ENCODE measurements at regions not wholly inside any gene's neighbourhood (a gene's known extent, or its start where the extent isn't known, plus 50 kb on each side); places are given as distances from the start of the nearest gene placed in this dataset.

- dilution Hi-C loops (cut with HindIII; ENCODE audit: low sequenced_read_pairs, unreplicated experiment) (no loop called here), intact Hi-C loops (cut with micrococcal nuclease) (no loop called here), in situ Hi-C loops (cut with MboI; ENCODE audit: low sequenced_read_pairs) (no loop called here)
- H2BK120ac ChIP-seq (ENCODE audit: low read depth, low read length) = no peak overlapping the region
- no peak overlapping the region for H3K14ac ChIP-seq (replicated peaks; ENCODE audit: low read depth, low read length)
- H3K4me3 ChIP-seq (ENCODE audit: insufficient read depth, low read depth, low read length) = no peak overlapping the region
- H3K4ac ChIP-seq (ENCODE audit: low read depth, low read length) = no peak overlapping the region
- ATAC-seq (ENCODE audit: low read depth) = no peak
- no peak overlapping the region for H3K9ac ChIP-seq (ENCODE audit: low read depth, low read length)
- no peaks in the 10 kb centered on the region for H3K27me3 ChIP-seq (ENCODE audit: control insufficient read depth, insufficient read depth, low read length)
- no peak overlapping the region for H3K4me2 ChIP-seq (ENCODE audit: low read depth, low read length)
- no peak overlapping the region for H3K27ac ChIP-seq (ENCODE audit: insufficient read depth, low read length)
- no peak overlapping the region for H2BK5ac ChIP-seq (ENCODE audit: low read depth, low read length, poor library complexity, severe bottlenecking)
- no peaks in the 10 kb centered on the region for H3K79me1 ChIP-seq (ENCODE audit: low read depth in 1 of 2, low read length in 2 of 2)
- TF ChIP-seq RFX5 (IDR thresholded peaks at IDR 0.05; ENCODE audit: low read depth, low read length) (no peak), MAFK (IDR thresholded peaks at IDR 0.05; ENCODE audit: low read depth, low read length) (no peak), CEBPB (IDR thresholded peaks at IDR 0.05; ENCODE audit: low read depth, low read length) (no peak), SMC3 (IDR thresholded peaks at IDR 0.05; ENCODE audit: low read depth, low read length) (no peak), NFE2L2 (IDR thresholded peaks at IDR 0.05; ENCODE audit: low read depth, low read length) (no peak), CHD1 (IDR thresholded peaks at IDR 0.05; ENCODE audit: low read depth, low read length) (no peak), MXI1 (IDR thresholded peaks at IDR 0.05; ENCODE audit: borderline replicate concordance, low read depth, low read length) (no peak), FOS (IDR thresholded peaks at IDR 0.05; ENCODE audit: low read depth, low read length) (no peak), BHLHE40 (IDR thresholded peaks at IDR 0.05; ENCODE audit: low read depth, low read length) (no peak), POLR2A (IDR thresholded peaks at IDR 0.05; ENCODE audit: low read depth, low read length) (no peak), USF2 (IDR thresholded peaks at IDR 0.05; ENCODE audit: low read depth, low read length) (no peak), ELK1 (IDR thresholded peaks at IDR 0.05; ENCODE audit: borderline replicate concordance, low read depth, low read length) (no peak), MAZ (IDR thresholded peaks at IDR 0.05; ENCODE audit: borderline replicate concordance, low read depth, low read length) (no peak), RAD21 (IDR thresholded peaks at IDR 0.05; ENCODE audit: low read length) (no peak), RCOR1 (IDR thresholded peaks at IDR 0.05; ENCODE audit: insufficient replicate concordance, low read length) (no peak), CTCF (conservative IDR thresholded peaks at IDR 0.05; ENCODE audit: low read depth, low read length) (no peak)
- H3K23ac ChIP-seq (ENCODE audit: low read depth, low read length) = no peak overlapping the region
- WGBS, 2 experiments (ENCODE audit: extremely low coverage in 2 of 2, insufficient read length in 1 of 2) = 80% methylated on average over 1 of the region's 6 CpGs; no CpG with 5 or more reads in 1 of the 2 experiments
- H2BK20ac ChIP-seq (ENCODE audit: low read depth, low read length) = no peak overlapping the region
- no peak overlapping the region for H2AK9ac ChIP-seq (replicated peaks; ENCODE audit: low read depth, low read length, poor library complexity)
- no peak overlapping the region for H3K56ac ChIP-seq (ENCODE audit: extremely low read depth, insufficient read depth, low read length)
- no peaks in the 10 kb centered on the region for H3K36me3 ChIP-seq (ENCODE audit: control insufficient read depth, insufficient read depth, low read length)
- H3K9me3 ChIP-seq (ENCODE audit: control insufficient read depth, insufficient read depth, low read length) = no peaks in the 10 kb centered on the region
- H4K8ac ChIP-seq (ENCODE audit: low read depth in 2 of 2, low read length in 2 of 2) = no peak overlapping the region
- H3K18ac ChIP-seq (ENCODE audit: low read depth, low read length) = no peak overlapping the region
- CTCF ChIA-PET = no interaction called here
- no peaks in the 10 kb centered on the region for H3K4me1 ChIP-seq (ENCODE audit: control insufficient read depth, insufficient read depth, low read length)
- no peak overlapping the region for H2AFZ ChIP-seq (replicated peaks; ENCODE audit: low read length, poor library complexity)
- BruUV-seq (replicated peaks) = no TSS peak
- DNase-seq = no peak
- H2AK5ac ChIP-seq (ENCODE audit: low read depth, low read length) = no peak overlapping the region
- no peak overlapping the region for H4K5ac ChIP-seq (ENCODE audit: low read depth, low read length)
- H2BK15ac ChIP-seq (ENCODE audit: low read depth, low read length) = no peak overlapping the region
- H4K20me1 ChIP-seq (ENCODE audit: insufficient read depth, low read length) = no peaks in the 10 kb centered on the region
- H3K9me1 ChIP-seq (ENCODE audit: insufficient read depth, low read length) = no peaks in the 10 kb centered on the region
- no peak overlapping the region for H4K91ac ChIP-seq (ENCODE audit: insufficient read depth, low read depth, low read length)
- POLR2A ChIA-PET (ENCODE audit: unreplicated experiment) = no interaction called here
Measured at GRCh38 chr4:188308142-188308541, 168.9 kb downstream of the TRIML1 start.

All from IMR-90 (cell line).